ENCODE measurements at regions not wholly inside any gene's neighbourhood (a gene's known extent, or its start where the extent isn't known, plus 50 kb on each side); places are given as distances from the start of the nearest gene placed in this dataset.
"Not testable (repeated sequence)": the region's sequence is repeated elsewhere in the genome, so short reads cannot be mapped to it uniquely, and the experiment has no call there.

DNA sequence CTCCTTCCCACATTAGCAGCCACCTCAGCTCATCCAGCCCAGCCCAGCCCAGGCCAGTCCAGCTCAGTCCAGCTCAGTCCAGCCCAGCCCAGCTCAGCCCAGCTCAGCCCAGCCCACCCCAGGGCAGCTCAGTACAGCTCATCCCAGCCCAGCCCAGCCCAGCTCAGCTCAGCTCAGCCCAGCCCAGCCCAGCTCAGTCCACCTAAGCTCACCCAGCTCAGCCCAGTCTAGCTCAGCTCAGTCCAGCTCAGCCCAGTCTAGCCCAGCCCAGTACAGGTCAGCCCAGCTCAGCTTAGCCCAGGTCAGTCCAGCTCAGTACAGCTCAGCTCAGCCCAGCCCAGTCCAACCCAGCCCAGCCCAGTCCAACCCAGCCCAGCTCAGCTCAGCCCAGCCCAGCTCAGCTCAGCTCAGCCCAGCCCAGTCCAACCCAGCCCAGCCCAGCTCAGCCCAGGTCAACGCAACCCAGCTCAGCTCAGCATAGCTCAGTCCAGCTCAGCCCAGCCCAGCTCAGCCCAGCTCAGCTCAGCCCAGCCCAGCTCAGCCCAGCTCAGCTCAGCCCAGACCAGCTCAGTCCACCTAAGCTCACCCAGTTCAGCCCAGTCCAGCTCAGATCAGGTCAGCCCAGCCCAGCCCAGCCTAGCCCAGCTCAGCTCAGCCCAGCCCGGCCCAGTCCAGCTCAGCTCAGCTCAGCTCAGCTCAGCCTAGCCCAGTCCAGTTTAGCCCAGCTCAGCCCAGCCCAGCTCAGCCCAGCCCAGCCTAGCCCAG is 63.0 kb downstream of the TMEM121 start:
- DNase-seq (ENCODE audit: low read depth), result no peak
- H3K4me3 ChIP-seq (ENCODE audit: low read length), result no peak overlapping the region
- TF ChIP-seq, protein P1, sequence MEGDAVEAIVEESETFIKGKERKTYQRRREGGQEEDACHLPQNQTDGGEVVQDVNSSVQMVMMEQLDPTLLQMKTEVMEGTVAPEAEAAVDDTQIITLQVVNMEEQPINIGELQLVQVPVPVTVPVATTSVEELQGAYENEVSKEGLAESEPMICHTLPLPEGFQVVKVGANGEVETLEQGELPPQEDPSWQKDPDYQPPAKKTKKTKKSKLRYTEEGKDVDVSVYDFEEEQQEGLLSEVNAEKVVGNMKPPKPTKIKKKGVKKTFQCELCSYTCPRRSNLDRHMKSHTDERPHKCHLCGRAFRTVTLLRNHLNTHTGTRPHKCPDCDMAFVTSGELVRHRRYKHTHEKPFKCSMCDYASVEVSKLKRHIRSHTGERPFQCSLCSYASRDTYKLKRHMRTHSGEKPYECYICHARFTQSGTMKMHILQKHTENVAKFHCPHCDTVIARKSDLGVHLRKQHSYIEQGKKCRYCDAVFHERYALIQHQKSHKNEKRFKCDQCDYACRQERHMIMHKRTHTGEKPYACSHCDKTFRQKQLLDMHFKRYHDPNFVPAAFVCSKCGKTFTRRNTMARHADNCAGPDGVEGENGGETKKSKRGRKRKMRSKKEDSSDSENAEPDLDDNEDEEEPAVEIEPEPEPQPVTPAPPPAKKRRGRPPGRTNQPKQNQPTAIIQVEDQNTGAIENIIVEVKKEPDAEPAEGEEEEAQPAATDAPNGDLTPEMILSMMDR (conservative IDR thresholded peaks at IDR 0.05; ENCODE audit: low read depth, low read length), result no peak

DNA sequence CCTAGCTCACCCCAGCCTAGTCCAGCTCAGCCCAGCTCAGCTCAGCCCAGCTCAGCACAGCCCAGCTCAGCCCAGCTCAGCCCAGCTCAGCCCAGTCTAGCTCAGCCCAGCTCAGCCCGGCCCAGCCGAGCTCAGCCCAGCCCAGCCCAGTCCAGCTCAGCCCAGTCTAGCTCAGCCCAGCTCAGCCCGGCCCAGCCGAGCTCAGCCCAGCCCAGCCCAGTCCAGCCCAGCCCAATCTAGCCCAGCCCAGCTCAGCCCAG is 63.5 kb downstream of the TMEM121 start:
- DNase-seq (ENCODE audit: low read depth); H3K4me3 ChIP-seq (ENCODE audit: low read length): not testable (repeated sequence)

DNA sequence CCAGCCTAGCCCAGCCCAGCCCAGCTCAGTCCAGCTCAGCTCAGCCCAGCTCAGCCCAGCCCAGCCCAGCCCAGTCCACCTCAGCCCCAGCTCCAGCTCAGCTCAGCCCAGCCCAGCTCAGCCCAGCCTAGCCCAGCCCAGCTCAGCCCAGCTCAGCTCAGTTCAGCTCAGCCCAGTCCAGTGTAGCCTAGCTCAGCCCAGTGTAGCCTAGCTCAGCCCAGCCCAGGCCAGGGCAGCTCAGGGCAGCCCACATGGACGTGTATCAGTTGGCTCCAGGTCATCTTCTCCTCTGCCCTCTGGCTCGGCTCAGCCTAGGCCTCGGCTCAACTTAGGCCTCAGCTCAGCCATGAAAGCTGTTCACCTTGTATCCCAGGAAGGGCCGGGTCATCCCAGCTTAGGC is 64.7 kb downstream of the TMEM121 start:
- no peak for DNase-seq (ENCODE audit: low read depth)
- H3K4me3 ChIP-seq (ENCODE audit: low read length), result no peak overlapping the region
- TF ChIP-seq, protein P1 (conservative IDR thresholded peaks at IDR 0.05; ENCODE audit: low read depth, low read length), result no peak

DNA sequence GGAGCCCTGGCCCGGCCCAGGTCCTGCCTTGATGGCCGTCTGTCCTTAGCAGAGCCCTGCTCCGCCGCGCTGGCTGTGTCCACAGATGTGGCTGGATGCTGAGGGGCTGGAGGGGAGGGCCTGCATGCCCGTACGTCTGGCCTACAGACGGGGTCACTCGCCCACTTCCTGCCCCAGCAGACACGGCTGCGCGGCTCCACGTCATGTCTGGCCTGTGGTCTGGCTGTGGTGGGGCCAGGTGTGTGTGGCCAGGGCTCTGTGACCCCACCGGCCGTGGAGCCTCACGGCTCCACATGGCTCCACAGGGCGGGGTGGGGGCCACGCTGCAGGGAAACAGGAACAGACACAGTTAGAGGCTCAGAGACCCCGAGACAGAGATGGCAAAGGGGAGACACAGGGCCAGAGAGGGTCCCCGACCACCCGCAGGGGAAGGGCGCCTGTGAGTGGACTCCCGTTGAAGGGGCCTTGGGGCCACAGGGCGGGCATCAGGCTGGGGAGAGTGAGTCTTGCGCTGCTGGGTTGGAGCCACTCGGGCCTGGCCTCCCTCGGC is 65.5 kb downstream of the TMEM121 start:
- H3K4me3 ChIP-seq (ENCODE audit: low read length); DNase-seq (ENCODE audit: low read depth): not testable (repeated sequence)

DNA sequence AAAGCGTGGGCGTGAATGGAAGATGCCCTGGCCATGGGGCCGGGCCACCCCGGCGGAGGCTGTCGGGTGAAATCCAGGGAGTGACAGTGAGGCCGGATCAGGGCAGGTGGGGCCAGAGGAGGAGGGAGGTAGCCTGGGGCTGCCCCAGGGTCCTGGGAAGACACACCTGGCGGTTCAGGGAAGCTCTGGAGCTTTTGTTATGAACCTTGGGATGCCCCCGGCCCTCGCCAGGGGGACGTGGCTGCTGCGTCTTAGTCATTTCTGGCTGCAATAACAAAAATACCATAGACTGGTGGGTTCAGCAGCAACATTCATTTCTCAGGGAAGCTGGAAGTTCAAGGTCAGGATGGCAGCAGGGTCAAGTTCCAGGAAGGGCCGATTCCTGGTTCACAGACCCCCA is 66.3 kb downstream of the TMEM121 start:
- not testable (repeated sequence) for H3K4me3 ChIP-seq (ENCODE audit: low read length); DNase-seq (ENCODE audit: low read depth)

DNA sequence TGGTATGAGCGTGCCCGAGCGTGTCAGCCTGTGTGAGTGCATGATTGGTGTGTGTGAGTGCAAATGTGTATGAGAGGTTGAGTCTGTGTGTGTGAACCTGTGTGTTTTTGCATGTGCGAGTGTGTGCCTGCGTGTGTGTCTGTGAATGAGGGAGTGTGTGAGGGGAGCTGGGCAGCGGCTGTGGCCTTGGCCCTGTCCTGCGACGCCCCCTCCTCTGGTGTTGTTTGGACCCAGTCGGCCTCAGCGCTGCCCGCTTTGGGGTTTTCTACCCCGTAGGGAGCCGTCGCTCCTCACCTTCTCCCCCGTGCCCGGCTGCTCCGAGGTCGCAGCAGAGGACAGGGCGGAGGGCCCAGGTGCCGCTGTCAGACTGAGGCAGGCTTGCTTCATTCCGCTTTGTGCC is 69.0 kb downstream of the TMEM121 start:
- not testable (repeated sequence) for DNase-seq (ENCODE audit: low read depth); H3K4me3 ChIP-seq (ENCODE audit: low read length)

DNA sequence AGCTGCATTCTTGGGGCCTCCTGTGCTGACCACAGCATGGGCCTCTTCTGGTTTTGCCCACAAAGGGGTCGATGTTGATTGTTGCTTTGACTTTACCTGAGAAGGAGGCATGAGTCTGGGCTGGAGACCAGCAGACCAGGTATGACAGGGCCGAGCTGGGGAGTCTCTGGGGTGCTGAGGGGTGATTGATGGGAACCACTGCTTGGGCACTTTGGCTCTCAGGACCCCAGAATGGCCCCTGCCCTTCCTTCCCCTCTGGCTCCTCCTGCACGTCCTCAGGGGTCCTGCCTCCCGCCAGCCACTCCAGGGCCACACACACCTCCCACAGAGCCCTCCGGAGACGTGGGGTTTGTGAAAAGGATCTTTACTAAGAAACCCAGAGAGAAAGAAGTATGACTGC is 70.0 kb downstream of the TMEM121 start:
- not testable (repeated sequence) for DNase-seq (ENCODE audit: low read depth); H3K4me3 ChIP-seq (ENCODE audit: low read length)

DNA sequence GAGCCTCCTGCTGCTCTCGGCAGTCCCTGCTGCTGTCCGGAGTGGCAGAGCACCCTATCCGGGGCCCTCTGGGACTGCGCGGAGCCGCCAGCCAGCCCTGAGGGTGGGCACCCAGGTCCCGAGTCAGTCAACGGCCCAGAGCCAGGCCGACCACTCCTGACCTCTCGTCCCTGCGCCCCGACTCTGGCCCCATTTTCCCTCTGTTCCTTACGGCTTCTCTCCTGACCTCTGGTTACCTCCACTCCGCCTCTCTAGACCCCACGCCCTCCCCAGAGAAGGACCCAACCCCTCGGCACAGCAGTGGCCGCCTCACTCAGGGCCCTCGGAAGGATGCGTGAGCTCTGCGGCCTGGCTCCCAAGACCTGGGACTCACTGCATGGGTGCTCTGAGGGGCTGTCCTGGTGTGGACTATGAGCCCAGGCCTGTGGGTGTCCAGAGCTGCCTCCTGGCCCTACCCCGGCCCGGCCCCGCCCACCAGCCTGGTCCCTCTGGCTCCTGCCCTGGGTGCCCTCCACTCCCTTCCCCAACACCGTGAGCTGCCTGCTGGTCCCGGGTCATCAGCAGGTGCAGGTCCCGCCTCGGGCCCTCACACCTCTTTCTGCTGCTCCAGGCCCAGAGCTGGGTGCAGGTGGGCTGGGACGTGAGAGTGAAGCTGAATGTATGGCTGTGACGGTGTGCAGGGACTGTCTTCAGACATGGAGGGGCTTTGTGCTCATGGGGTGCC is 71.8 kb downstream of the TMEM121 start:
- not testable (repeated sequence) for H3K4me3 ChIP-seq (ENCODE audit: low read length); DNase-seq (ENCODE audit: low read depth)

DNA sequence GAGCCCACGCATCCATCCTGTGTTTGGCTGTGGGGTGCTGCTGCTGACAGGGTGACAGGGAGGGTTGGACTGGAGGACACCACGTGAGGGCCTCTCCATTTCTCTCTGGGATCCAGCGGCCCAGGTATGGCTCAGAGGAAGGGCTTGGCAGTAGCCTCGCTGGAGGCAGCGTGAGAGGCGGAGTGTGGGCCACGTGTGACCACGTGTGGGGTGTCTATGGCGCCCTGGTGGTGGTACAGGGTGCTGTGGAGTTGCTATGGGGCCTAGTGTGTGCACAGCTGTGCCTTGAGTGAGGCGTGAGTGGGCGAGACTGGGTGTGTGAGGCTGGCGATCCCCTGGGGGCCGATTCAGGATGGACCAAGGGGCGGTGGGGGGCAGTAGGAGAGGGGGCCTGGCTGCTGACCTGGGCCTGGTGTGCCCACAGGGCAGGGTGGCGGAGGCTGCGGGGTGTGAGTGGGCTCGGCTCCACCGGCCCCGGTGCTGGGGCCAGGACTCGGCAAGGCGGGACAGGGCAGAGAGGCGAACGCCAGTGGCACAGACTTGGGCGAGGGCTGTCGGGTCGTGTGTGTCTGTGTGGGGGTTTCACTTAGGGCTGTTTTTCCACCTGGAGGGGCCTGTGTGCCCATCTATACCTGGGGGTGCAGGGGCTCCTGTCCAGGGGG is 72.7 kb downstream of the TMEM121 start:
- not testable (repeated sequence) for DNase-seq (ENCODE audit: low read depth); H3K4me3 ChIP-seq (ENCODE audit: low read length)

DNA sequence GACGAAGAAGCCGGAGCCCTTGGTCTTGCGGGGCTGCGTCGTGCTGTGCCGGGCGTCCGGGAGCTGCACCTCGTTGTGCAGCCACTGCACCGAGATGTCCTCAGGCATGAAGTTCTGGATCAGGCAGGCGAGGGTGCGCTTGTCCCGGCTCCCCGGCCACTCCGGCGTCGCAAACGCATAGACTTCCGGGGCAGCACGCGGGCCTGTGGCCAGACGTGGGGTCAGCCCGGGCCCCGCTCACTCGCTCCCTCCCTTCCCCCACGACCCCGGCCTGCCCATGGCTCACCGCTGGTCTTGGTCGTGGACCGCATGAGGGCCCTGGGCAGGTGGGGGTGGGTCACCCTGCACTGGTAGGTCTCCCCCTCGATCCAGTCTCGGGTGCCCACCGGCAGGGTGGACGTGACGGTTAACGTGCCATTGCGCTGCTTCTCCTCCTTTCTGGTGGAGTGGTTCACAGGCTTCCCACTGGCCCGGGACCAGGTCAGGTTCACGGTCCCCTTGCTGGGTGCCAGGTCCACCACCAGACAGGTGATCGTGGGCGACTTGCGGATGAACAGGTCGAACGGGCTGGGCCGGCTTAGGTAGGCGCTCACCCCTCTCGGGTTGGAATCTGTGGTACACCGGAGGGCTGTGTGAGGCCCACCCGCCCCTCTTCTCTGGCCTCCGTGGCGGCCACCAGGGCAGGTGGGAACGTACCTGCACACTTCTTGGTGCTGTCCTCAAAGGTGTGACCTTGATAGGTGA is 74.0 kb downstream of the TMEM121 start:
- H3K4me3 ChIP-seq (ENCODE audit: low read length); DNase-seq (ENCODE audit: low read depth): not testable (repeated sequence)

DNA sequence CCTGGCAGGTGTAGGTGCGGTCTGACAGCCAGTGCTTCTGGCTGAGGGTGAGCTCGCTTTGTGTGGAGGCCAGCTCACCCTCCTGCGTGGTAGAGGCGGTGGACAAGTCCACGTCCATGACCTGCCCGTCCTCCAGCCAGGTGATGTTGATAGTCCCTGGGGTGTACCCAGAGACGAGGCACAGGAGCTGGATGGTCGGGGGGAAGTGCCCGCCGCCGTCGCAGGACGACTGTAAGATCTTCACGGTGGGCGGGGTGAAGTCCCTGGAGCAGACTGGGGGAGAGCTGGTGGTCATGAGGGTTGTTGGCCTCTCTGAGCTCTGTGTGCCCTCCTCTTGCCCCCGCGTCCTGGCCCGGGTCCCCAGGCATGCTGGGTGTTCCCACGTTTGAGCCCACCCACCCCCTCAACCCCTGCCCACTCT is 74.6 kb downstream of the TMEM121 start:
- no peak for DNase-seq (ENCODE audit: low read depth)
- no peak overlapping the region for H3K4me3 ChIP-seq (ENCODE audit: low read length)
- TF ChIP-seq, protein P1 (conservative IDR thresholded peaks at IDR 0.05; ENCODE audit: low read depth, low read length), result no peak
